ENCODE measurements at regions not wholly inside any gene's neighbourhood (a gene's known extent, or its start where the extent isn't known, plus 50 kb on each side); places are given as distances from the start of the nearest gene placed in this dataset.
A peak's percentile ranks its signal among the peaks of the same experiment; 100 is the strongest.

- TF ChIP-seq ZNF132 (tag by site-specific recombination; IDR thresholded peaks at IDR 0.05; ENCODE audit: borderline replicate concordance) = no peak
- TF ChIP-seq ZNF48 (tag by site-specific recombination; IDR thresholded peaks at IDR 0.05) = no peak
- no peak for TF ChIP-seq ZNF302 (tag by site-specific recombination; IDR thresholded peaks at IDR 0.05; ENCODE audit: low read depth)
- no peak for TF ChIP-seq KLF8 (tag by site-specific recombination; IDR thresholded peaks at IDR 0.05)
- TF ChIP-seq ZFHX2 (tag by site-specific recombination; conservative IDR thresholded peaks at IDR 0.05) = peak; percentile 69
- no peak for TF ChIP-seq ZNF585B (tag by site-specific recombination; IDR thresholded peaks at IDR 0.05)
- TF ChIP-seq YY1 (tag by site-specific recombination; IDR thresholded peaks at IDR 0.05) = no peak
- no peak for TF ChIP-seq BCL6B (tag by site-specific recombination; IDR thresholded peaks at IDR 0.05)
- TF ChIP-seq ZBTB20 (tag by site-specific recombination; IDR thresholded peaks at IDR 0.05) = 0 out of 2 replicates have a peak, but pooled peaks have one; percentile 2
- TF ChIP-seq ZNF692 (tag by site-specific recombination; IDR thresholded peaks at IDR 0.05) = no peak
- no peak for TF ChIP-seq OSR2 (tag by site-specific recombination; IDR thresholded peaks at IDR 0.05)
- TF ChIP-seq ZNF24 (tag by site-specific recombination; IDR thresholded peaks at IDR 0.05) = no peak
- no peak for TF ChIP-seq ZBTB1 (tag by site-specific recombination; IDR thresholded peaks at IDR 0.05)
- TF ChIP-seq ZNF366 (tag by site-specific recombination; conservative IDR thresholded peaks at IDR 0.05) = no peak
- no peak for TF ChIP-seq ZNF433 (tag by site-specific recombination; IDR thresholded peaks at IDR 0.05; ENCODE audit: low read depth)
- TF ChIP-seq ZBTB6 (tag by site-specific recombination; IDR thresholded peaks at IDR 0.05) = no peak
- TF ChIP-seq ZNF214 (tag by site-specific recombination; IDR thresholded peaks at IDR 0.05; ENCODE audit: borderline replicate concordance) = no peak
- TF ChIP-seq ZNF169 (tag by site-specific recombination; IDR thresholded peaks at IDR 0.05) = no peak
- TF ChIP-seq ZNF76 (tag by site-specific recombination; IDR thresholded peaks at IDR 0.05; ENCODE audit: borderline replicate concordance, low read depth) = no peak
- no peak for TF ChIP-seq ZNF404 (tag by site-specific recombination; IDR thresholded peaks at IDR 0.05)
- TF ChIP-seq PRDM4 (tag by site-specific recombination; IDR thresholded peaks at IDR 0.05) = no peak
- TF ChIP-seq ZNF10 (tag by site-specific recombination; IDR thresholded peaks at IDR 0.05) = no peak
- no peak for TF ChIP-seq RBAK (tag by site-specific recombination; IDR thresholded peaks at IDR 0.05)
- TF ChIP-seq ZNF610 (tag by site-specific recombination; IDR thresholded peaks at IDR 0.05; ENCODE audit: borderline replicate concordance) = no peak
- no peak for TF ChIP-seq ZNF416 (tag by site-specific recombination; IDR thresholded peaks at IDR 0.05)
- TF ChIP-seq ZNF488 (tag by site-specific recombination; IDR thresholded peaks at IDR 0.05) = no peak
- TF ChIP-seq ZNF140 (tag by site-specific recombination; IDR thresholded peaks at IDR 0.05) = no peak
- TF ChIP-seq PRDM1 (tag by site-specific recombination; IDR thresholded peaks at IDR 0.05) = no peak
- no peak for TF ChIP-seq OVOL3 (tag by site-specific recombination; IDR thresholded peaks at IDR 0.05)
- no peak for TF ChIP-seq ZNF514 (tag by site-specific recombination; IDR thresholded peaks at IDR 0.05)
- 0 out of 2 replicates have a peak, but pooled peaks have one; percentile 55 for TF ChIP-seq PBX3 (CRISPR knock-in tag; IDR thresholded peaks at IDR 0.05)
Measured at GRCh38 chr9:129557192-129558036, 63.5 kb downstream of the C9orf50 start (continued).
